Sigmoid colon (tissue), 6 donors: ENCODE measurements at regions not wholly inside any gene's neighbourhood (a gene's known extent, or its start where the extent isn't known, plus 50 kb on each side); places are given as distances from the start of the nearest gene placed in this dataset.
A peak's percentile ranks its signal among the peaks of the same experiment; 100 is the strongest.

Source experiments
- DNase-seq: peaks from one replicate; pipeline ENCODE4 v3.0.0-alpha.2; 2019
- H3K27ac ChIP-seq, 4 donors: fragments of 200-600 bp; sonication (generic); one replicate each; pipeline ENCODE4 v1.5.1; 2016 to 2019; ENCODE audit warnings: mild to moderate bottlenecking in 1 of 4
- H3K27me3 ChIP-seq, 3 donors: fragments of 200-600 bp; sonication (generic); one replicate each; pipeline ENCODE4 v1.5.1; 2019; ENCODE audit warnings: mild to moderate bottlenecking in 1 of 3
- H3K36me3 ChIP-seq, 4 donors: fragments of 200-600 bp; sonication (generic); one replicate each; pipeline ENCODE4 v1.5.1; 2016 to 2019
- H3K4me1 ChIP-seq, 4 donors: fragments of 200-600 bp; sonication (generic); one replicate each; pipeline ENCODE4 v1.5.1; 2017 to 2019
- H3K4me3 ChIP-seq, 4 donors: fragments of 200-600 bp; sonication (generic); one replicate each; pipeline ENCODE4 v1.5.1; 2017 to 2019; ENCODE audit warnings: mild to moderate bottlenecking in 2 of 4, moderate library complexity in 1 of 4
- H3K9me3 ChIP-seq, 4 donors: fragments of 200-600 bp in 3 of 4; sonication (generic) in 3 of 4; one replicate each; pipeline versions ENCODE4 v1.5.1 to v1.6.1; 2013 to 2019
- CTCF ChIP-seq, 4 experiments: fragments of 450-650 bp in 3 of 4; fragments of 200-600 bp in 1 of 4; IDR thresholded peaks; one replicate each; pipeline ENCODE4 v1.5.1; 2016 to 2019; ENCODE audit warnings: antibody characterized with exemption in 4 of 4, mild to moderate bottlenecking in 3 of 4, moderate library complexity in 2 of 4
- EP300 ChIP-seq, 4 donors: sonication (generic); formaldehyde crosslinking; IDR thresholded peaks; one replicate each; pipeline ENCODE4 v1.6.1; 2017; ENCODE audit warnings: antibody characterized with exemption in 4 of 4
- POLR2A ChIP-seq, 2 donors: fragments of 450-650 bp; IDR thresholded peaks; one replicate each; pipeline ENCODE4 v1.6.1; 2016; ENCODE audit warnings: antibody characterized with exemption in 2 of 2, mild to moderate bottlenecking in 2 of 2, moderate library complexity in 2 of 2
- POLR2AphosphoS5 ChIP-seq, 4 donors: sonication (generic); formaldehyde crosslinking; IDR thresholded peaks; one replicate each; pipeline ENCODE4 v1.6.1; 2017; ENCODE audit warnings: antibody characterized with exemption in 4 of 4
- WGBS, 2 donors: extraction: QIAGEN DNeasy Blood & Tissue Kit; methylation state at CpG; one replicate each; pipeline ENCODE4 v1.1.7; 2013; 5-methylcytosine and 5-hydroxymethylcytosine counted together
- intact Hi-C: fragments of 100-400 bp; cut with DNase I; formaldehyde crosslinking; loops from one replicate; pipeline ENCODE4 v1.15.1; 2023
- donor health status: healthy with polysubstance abuse.
- donor health status: healthy.

GRCh38 chr7:149685455-149685854 lies 87.9 kb downstream of the ZNF467 start:
- Histone ChIP-seq H3K4me3 (no peak overlapping the region), H3K27me3 (peaks cover 0 to under 1% (median 0%) of the 10 kb centered on the region in 3 donors), H3K27ac (peak overlapping the region; percentile 2 to 20 (median 8)), H3K4me1 (peaks cover 0 to 24% (median 11%) of the 10 kb centered on the region in 4 donors), H3K36me3 (no peaks in the 10 kb centered on the region), H3K9me3 (peaks cover 0 to 5% (median 0%) of the 10 kb centered on the region in 4 donors)
- DNase-seq: no peak
- no peak for TF ChIP-seq CTCF (IDR thresholded peaks at IDR 0.05)
- TF ChIP-seq POLR2A (IDR thresholded peaks at IDR 0.05): no peak
- TF ChIP-seq POLR2AphosphoS5 (IDR thresholded peaks at IDR 0.05): no peak
- no peak for TF ChIP-seq EP300 (IDR thresholded peaks at IDR 0.05)
- WGBS, 2 donors: 90 to 96% methylated on average over 3 of the region's 3 CpGs
- intact Hi-C loops: no loop called here

- 85 to 88% methylated on average over 2 of the region's 2 CpGs for WGBS, 2 donors
- no peaks in the 10 kb centered on the region for H3K36me3 ChIP-seq
- no peaks in the 10 kb centered on the region for H3K27me3 ChIP-seq
- H3K4me3 ChIP-seq: no peak overlapping the region
- H3K4me1 ChIP-seq: peaks cover 0 to 14% (median 5%) of the 10 kb centered on the region in 4 donors
- no peak overlapping the region for H3K27ac ChIP-seq
- H3K9me3 ChIP-seq: peaks cover 0 to 7% (median under 1%) of the 10 kb centered on the region in 4 donors
- intact Hi-C loops: no loop called here
- no peak for DNase-seq
- TF ChIP-seq CTCF (IDR thresholded peaks at IDR 0.05): no peak
- no peak for TF ChIP-seq POLR2A (IDR thresholded peaks at IDR 0.05)
- TF ChIP-seq POLR2AphosphoS5 (IDR thresholded peaks at IDR 0.05): no peak
- TF ChIP-seq EP300 (IDR thresholded peaks at IDR 0.05): no peak
Measured at GRCh38 chr7:149683898-149684297, 89.5 kb downstream of the ZNF467 start.

GRCh38 chr7:149683181-149683580 lies 90.2 kb downstream of the ZNF467 start:
- intact Hi-C loops: no loop called here
- Histone ChIP-seq H3K4me3 (no peak overlapping the region), H3K27me3 (no peaks in the 10 kb centered on the region), H3K4me1 (peaks cover 0 to 14% (median 5%) of the 10 kb centered on the region in 4 donors), H3K9me3 (peaks cover 0 to 7% (median under 1%) of the 10 kb centered on the region in 4 donors), H3K36me3 (no peaks in the 10 kb centered on the region), H3K27ac (no peak overlapping the region)
- TF ChIP-seq POLR2A (IDR thresholded peaks at IDR 0.05): no peak
- TF ChIP-seq EP300 (IDR thresholded peaks at IDR 0.05): no peak
- TF ChIP-seq CTCF (IDR thresholded peaks at IDR 0.05): no peak
- TF ChIP-seq POLR2AphosphoS5 (IDR thresholded peaks at IDR 0.05): no peak
- no peak for DNase-seq
- 19 to 62% methylated on average over 2 of the region's 2 CpGs for WGBS, 2 donors

- intact Hi-C loops: no loop called here
- TF ChIP-seq POLR2AphosphoS5 (IDR thresholded peaks at IDR 0.05) (no peak), POLR2A (IDR thresholded peaks at IDR 0.05) (no peak), EP300 (IDR thresholded peaks at IDR 0.05) (no peak), CTCF (IDR thresholded peaks at IDR 0.05) (no peak)
- H3K27me3 ChIP-seq: no peaks in the 10 kb centered on the region
- H3K27ac ChIP-seq: no peak overlapping the region
- peaks cover 0 to 14% (median 5%) of the 10 kb centered on the region in 4 donors for H3K4me1 ChIP-seq
- no peak for DNase-seq
- H3K4me3 ChIP-seq: no peak overlapping the region
- peaks cover 0 to 7% (median under 1%) of the 10 kb centered on the region in 4 donors for H3K9me3 ChIP-seq
- no peaks in the 10 kb centered on the region for H3K36me3 ChIP-seq
Measured at GRCh38 chr7:149682038-149682437, 91.3 kb downstream of the ZNF467 start.

GRCh38 chr7:149681274-149681673 lies 92.1 kb downstream of the ZNF467 start:
- intact Hi-C loops: no loop called here
- TF ChIP-seq POLR2A (IDR thresholded peaks at IDR 0.05) (no peak), CTCF (IDR thresholded peaks at IDR 0.05) (no peak)

More at GRCh38 chr7:149681274-149681673, 92.1 kb downstream of the ZNF467 start:
- Histone ChIP-seq H3K4me3 (no peak overlapping the region), H3K27me3 (no peaks in the 10 kb centered on the region), H3K9me3 (peaks cover 0 to 7% (median under 1%) of the 10 kb centered on the region in 4 donors), H3K27ac (no peak overlapping the region), H3K4me1 (peaks cover 0 to 11% (median 5%) of the 10 kb centered on the region in 4 donors), H3K36me3 (no peaks in the 10 kb centered on the region)
- DNase-seq: no peak
- WGBS, 2 donors: 53 to 67% methylated on average over 1 of the region's 1 CpG
